Dendritic cell treated with granulocyte-macrophage colony-stimulating factor and Interleukin-4, amounts not matched to agents 40 ng/mL and 50 ng/mL, for 4 days (primary cell): ENCODE measurements at regions not wholly inside any gene's neighbourhood (a gene's known extent, or its start where the extent isn't known, plus 50 kb on each side); places are given as distances from the start of the nearest gene placed in this dataset.
"Not testable (repeated sequence)": the region's sequence is repeated elsewhere in the genome, so short reads cannot be mapped to it uniquely, and the experiment has no call there.

Source experiments
- H3K27ac Mint-ChIP-seq: one replicate; pipeline ENCODE4 v1.8.0; 2022; ENCODE audit warnings: mild to moderate bottlenecking, mixed read lengths
- H3K27me3 Mint-ChIP-seq: one replicate; pipeline ENCODE4 v1.8.0; 2022; ENCODE audit warnings: mild to moderate bottlenecking, mixed read lengths
- H3K36me3 Mint-ChIP-seq: one replicate; pipeline ENCODE4 v1.8.0; 2022; ENCODE audit warnings: low read depth, mixed read lengths
- H3K4me1 Mint-ChIP-seq: one replicate; pipeline ENCODE4 v1.8.0; 2022; ENCODE audit warnings: low read depth, mixed read lengths
- H3K4me3 Mint-ChIP-seq: one replicate; pipeline ENCODE4 v1.8.0; 2022; ENCODE audit warnings: mild to moderate bottlenecking, moderate library complexity, mixed read lengths
- H3K9me3 Mint-ChIP-seq: one replicate; pipeline ENCODE4 v1.8.0; 2022; ENCODE audit warnings: mixed read lengths
- intact Hi-C: fragments of 100-400 bp; cut with micrococcal nuclease; formaldehyde crosslinking; loops from one replicate; pipeline ENCODE4 v1.15.0; 2022

- H3K9me3 Mint-ChIP-seq: peaks cover 28% of the 10 kb centered on the region
- H3K27ac Mint-ChIP-seq: no peak overlapping the region
- no peaks in the 10 kb centered on the region for H3K27me3 Mint-ChIP-seq
- intact Hi-C loops: no loop called here
- no peaks in the 10 kb centered on the region for H3K36me3 Mint-ChIP-seq
- no peak overlapping the region for H3K4me3 Mint-ChIP-seq
- no peaks in the 10 kb centered on the region for H3K4me1 Mint-ChIP-seq
Observed at GRCh38 chr3:20488151-20488550, 302.1 kb upstream of the SGO1 start.

DNA sequence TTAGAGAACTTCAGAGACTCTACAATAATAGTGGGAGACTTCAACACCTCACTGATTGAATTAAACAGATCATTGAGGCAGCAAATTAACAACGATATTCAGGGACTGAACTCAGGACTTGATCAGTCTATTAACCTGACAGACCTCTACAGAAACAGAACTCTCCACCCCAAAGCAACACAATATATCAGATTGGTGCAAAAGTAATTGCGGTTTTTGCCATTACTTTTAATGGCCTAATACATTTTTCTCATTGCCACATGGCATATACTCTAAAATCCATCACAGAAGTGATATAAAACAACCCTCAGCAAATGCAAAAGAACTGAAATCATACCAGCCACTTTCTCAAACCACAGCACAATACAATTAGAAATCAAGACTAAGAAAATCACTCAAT, 298.1 kb upstream of the SGO1 start:
- Mint-ChIP-seq H3K27me3 (no peaks in the 10 kb centered on the region), H3K9me3 (peaks cover 55% of the 10 kb centered on the region), H3K4me1 (no peaks in the 10 kb centered on the region), H3K4me3 (no peak overlapping the region), H3K27ac (no peak overlapping the region), H3K36me3 (no peaks in the 10 kb centered on the region)
- intact Hi-C loops: no loop called here

- no peaks in the 10 kb centered on the region for H3K27me3 Mint-ChIP-seq
- intact Hi-C loops: no loop called here
Observed at GRCh38 chr3:20482350-20482749, 296.3 kb upstream of the SGO1 start.

GRCh38 chr3:20480786-20481365, 294.9 kb upstream of the SGO1 start:
- H3K36me3 Mint-ChIP-seq: no peaks in the 10 kb centered on the region
- no peak overlapping the region for H3K27ac Mint-ChIP-seq
- H3K9me3 Mint-ChIP-seq: peaks cover 54% of the 10 kb centered on the region
- H3K27me3 Mint-ChIP-seq: no peaks in the 10 kb centered on the region
- no peaks in the 10 kb centered on the region for H3K4me1 Mint-ChIP-seq
- no peak overlapping the region for H3K4me3 Mint-ChIP-seq
- intact Hi-C loops: no loop called here

More at GRCh38 chr3:20482350-20482749, 296.3 kb upstream of the SGO1 start:
- Mint-ChIP-seq H3K27ac (no peak overlapping the region), H3K9me3 (peaks cover 55% of the 10 kb centered on the region), H3K4me1 (no peaks in the 10 kb centered on the region), H3K36me3 (no peaks in the 10 kb centered on the region), H3K4me3 (no peak overlapping the region)

- Mint-ChIP-seq H3K4me1 (no peaks in the 10 kb centered on the region), H3K27ac (no peak overlapping the region)
Observed at GRCh38 chr3:20478436-20478835, 292.4 kb upstream of the SGO1 start.

GRCh38 chr3:20464237-20464636, 278.2 kb upstream of the SGO1 start:
- H3K27me3 Mint-ChIP-seq, H3K4me3 Mint-ChIP-seq, H3K36me3 Mint-ChIP-seq, H3K27ac Mint-ChIP-seq, intact Hi-C loops, H3K4me1 Mint-ChIP-seq: not testable (repeated sequence)
- peaks cover 56% of the 10 kb centered on the region for H3K9me3 Mint-ChIP-seq

More at GRCh38 chr3:20478436-20478835, 292.4 kb upstream of the SGO1 start:
- Mint-ChIP-seq H3K9me3 (peaks cover 39% of the 10 kb centered on the region), H3K36me3 (no peaks in the 10 kb centered on the region), H3K27me3 (no peaks in the 10 kb centered on the region), H3K4me3 (no peak overlapping the region)
- intact Hi-C loops: no loop called here

- H3K36me3 Mint-ChIP-seq: no peaks in the 10 kb centered on the region
- H3K27me3 Mint-ChIP-seq: no peaks in the 10 kb centered on the region
- H3K9me3 Mint-ChIP-seq: peaks cover 46% of the 10 kb centered on the region
- no peaks in the 10 kb centered on the region for H3K4me1 Mint-ChIP-seq
- no peak overlapping the region for H3K27ac Mint-ChIP-seq
- intact Hi-C loops: no loop called here
- H3K4me3 Mint-ChIP-seq: no peak overlapping the region
Observed at GRCh38 chr3:20462723-20463122, 276.7 kb upstream of the SGO1 start.

DNA sequence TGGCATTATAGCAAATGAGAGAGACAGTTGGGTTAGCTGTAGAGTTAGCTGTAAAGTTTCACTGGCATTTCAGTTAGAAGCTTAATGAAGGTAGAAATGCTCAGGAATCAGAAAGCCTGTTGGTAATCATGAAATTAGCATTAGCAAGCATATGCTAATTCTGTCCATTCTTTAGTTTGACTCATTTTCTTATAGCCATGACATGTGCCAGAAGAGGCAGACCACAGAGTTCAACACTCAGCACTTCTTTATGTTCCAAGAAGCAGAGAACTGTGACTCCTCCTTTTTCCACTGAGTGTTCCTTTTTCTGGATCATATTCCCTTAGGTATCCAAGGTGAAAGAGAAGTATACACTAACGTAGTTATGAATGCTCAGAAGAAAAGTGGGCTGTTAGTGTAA, 276.2 kb upstream of the SGO1 start:
- no peak overlapping the region for H3K4me3 Mint-ChIP-seq
- intact Hi-C loops: no loop called here
- H3K27ac Mint-ChIP-seq: no peak overlapping the region
- no peaks in the 10 kb centered on the region for H3K4me1 Mint-ChIP-seq
- H3K27me3 Mint-ChIP-seq: no peaks in the 10 kb centered on the region
- H3K9me3 Mint-ChIP-seq: peaks cover 46% of the 10 kb centered on the region
- H3K36me3 Mint-ChIP-seq: no peaks in the 10 kb centered on the region

DNA sequence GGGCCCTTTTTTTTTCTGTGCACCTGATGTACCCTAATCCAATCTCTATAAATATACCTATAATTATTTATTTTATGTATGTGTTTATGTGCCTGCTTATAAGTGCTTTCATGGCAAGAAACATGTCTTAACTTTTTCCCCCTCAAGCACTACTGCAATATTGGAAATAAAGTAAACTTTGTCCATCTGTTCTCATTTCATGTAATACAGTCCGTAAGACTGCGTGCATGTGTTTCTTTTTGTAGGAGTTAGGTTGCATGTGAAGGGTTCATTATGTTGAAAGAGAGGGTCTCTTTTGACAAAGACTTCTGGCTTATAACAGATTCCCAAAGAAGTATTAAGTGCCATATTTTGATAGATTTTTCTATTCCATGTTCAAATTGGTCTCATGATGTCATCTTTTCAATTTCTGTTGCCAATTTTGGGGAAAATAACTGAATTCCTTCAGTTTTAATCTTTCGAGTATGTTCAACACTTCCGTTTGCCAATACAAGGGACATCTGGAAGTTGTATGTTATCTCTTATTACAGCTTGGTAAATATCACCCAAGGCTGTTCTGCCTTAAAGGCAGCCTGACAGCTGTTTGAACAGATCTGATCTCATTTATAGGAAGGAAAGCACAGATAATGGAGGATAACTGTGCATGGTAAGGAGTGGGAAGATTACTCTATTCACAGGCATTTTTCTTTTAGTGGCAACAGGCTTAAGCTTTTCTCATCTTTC, 273.1 kb upstream of the SGO1 start:
- Mint-ChIP-seq H3K27me3 (no peaks in the 10 kb centered on the region), H3K4me3 (no peak overlapping the region), H3K9me3 (peaks cover 39% of the 10 kb centered on the region), H3K4me1 (no peaks in the 10 kb centered on the region), H3K27ac (no peak overlapping the region), H3K36me3 (no peaks in the 10 kb centered on the region)
- intact Hi-C loops: no loop called here

- Mint-ChIP-seq H3K27me3 (no peaks in the 10 kb centered on the region), H3K4me1 (no peaks in the 10 kb centered on the region), H3K4me3 (no peak overlapping the region), H3K9me3 (peaks cover 44% of the 10 kb centered on the region), H3K27ac (no peak overlapping the region), H3K36me3 (no peaks in the 10 kb centered on the region)
- intact Hi-C loops: no loop called here
Observed at GRCh38 chr3:20456511-20456910, 270.5 kb upstream of the SGO1 start.

- H3K36me3 Mint-ChIP-seq: no peaks in the 10 kb centered on the region
- no peaks in the 10 kb centered on the region for H3K4me1 Mint-ChIP-seq
- H3K4me3 Mint-ChIP-seq: no peak overlapping the region
- intact Hi-C loops: no loop called here
- peaks cover 30% of the 10 kb centered on the region for H3K9me3 Mint-ChIP-seq
- H3K27me3 Mint-ChIP-seq: no peaks in the 10 kb centered on the region
- H3K27ac Mint-ChIP-seq: no peak overlapping the region
Observed at GRCh38 chr3:20451170-20451569, 265.2 kb upstream of the SGO1 start.

DNA sequence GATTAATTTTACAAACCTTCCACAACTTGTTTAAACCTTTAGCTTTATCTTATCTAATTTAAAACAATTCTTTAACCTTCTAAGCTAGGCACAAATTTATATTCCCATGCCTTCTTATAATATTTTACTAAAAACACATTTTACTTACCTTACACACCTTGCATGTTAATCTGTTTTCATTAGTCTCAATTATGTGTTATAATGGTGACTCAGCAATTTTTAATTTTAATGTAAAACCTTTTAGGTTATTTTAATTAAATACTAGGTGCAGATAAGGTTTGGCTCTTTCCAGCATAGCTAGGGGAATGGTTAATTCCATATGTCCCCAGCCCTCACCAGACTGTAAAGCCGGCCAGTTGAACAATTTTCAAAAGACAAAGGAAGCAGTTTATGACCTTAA, 264.6 kb upstream of the SGO1 start:
- intact Hi-C loops: no loop called here
- Mint-ChIP-seq H3K36me3 (no peaks in the 10 kb centered on the region), H3K9me3 (peaks cover 35% of the 10 kb centered on the region), H3K4me3 (no peak overlapping the region), H3K27ac (no peak overlapping the region), H3K4me1 (no peaks in the 10 kb centered on the region), H3K27me3 (no peaks in the 10 kb centered on the region)

DNA sequence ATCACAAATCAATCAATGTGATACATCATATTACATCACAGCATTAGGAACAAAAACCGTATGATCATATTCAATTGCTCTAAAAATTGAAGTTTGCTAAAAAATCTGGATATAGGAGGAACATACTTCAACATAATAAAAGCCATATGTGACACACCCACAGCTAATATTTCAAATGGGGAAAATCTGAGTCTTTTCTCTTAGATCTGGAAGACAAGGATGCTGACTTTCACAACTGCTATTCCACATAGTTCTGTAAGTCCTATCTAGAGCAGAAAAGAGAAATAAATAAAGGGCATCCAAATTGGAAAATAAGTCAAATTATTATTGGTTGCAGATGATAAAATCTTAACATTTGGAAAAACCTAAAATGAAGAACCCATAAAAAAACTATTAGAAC, 256.8 kb upstream of the SGO1 start:
- peaks cover 34% of the 10 kb centered on the region for H3K9me3 Mint-ChIP-seq
- no peaks in the 10 kb centered on the region for H3K27me3 Mint-ChIP-seq
- no peak overlapping the region for H3K27ac Mint-ChIP-seq
- intact Hi-C loops: no loop called here
- no peaks in the 10 kb centered on the region for H3K36me3 Mint-ChIP-seq
- no peaks in the 10 kb centered on the region for H3K4me1 Mint-ChIP-seq
- H3K4me3 Mint-ChIP-seq: no peak overlapping the region

- not testable (repeated sequence) for H3K27ac Mint-ChIP-seq, H3K36me3 Mint-ChIP-seq, H3K4me1 Mint-ChIP-seq
Observed at GRCh38 chr3:20427268-20427667, 241.3 kb upstream of the SGO1 start.

GRCh38 chr3:20425138-20425537, 239.1 kb upstream of the SGO1 start:
- H3K27ac Mint-ChIP-seq: no peak overlapping the region
- no peak overlapping the region for H3K4me3 Mint-ChIP-seq
- H3K36me3 Mint-ChIP-seq: no peaks in the 10 kb centered on the region
- H3K27me3 Mint-ChIP-seq: no peaks in the 10 kb centered on the region
- intact Hi-C loops: no loop called here
- H3K4me1 Mint-ChIP-seq: no peaks in the 10 kb centered on the region
- peaks cover 26% of the 10 kb centered on the region for H3K9me3 Mint-ChIP-seq

More at GRCh38 chr3:20427268-20427667, 241.3 kb upstream of the SGO1 start:
- H3K4me3 Mint-ChIP-seq, H3K27me3 Mint-ChIP-seq, intact Hi-C loops: not testable (repeated sequence)
- H3K9me3 Mint-ChIP-seq: peaks cover 48% of the 10 kb centered on the region
